D721Med (cell line): ENCODE measurements at regions not wholly inside any gene's neighbourhood (a gene's known extent, or its start where the extent isn't known, plus 50 kb on each side); places are given as distances from the start of the nearest gene placed in this dataset.

Experiments used
- DNase-seq: peaks from one replicate; pipeline ENCODE4 v3.0.0; 2011; ENCODE audit warnings: low spot score; ENCODE audit not compliant: insufficient read length
- FAIRE-seq: peaks from 2 replicates; lab custom pipeline; 2011; peaks lifted over from hg19 to GRCh38; lab: Jason Lieb, UNC
- TF ChIP-seq, protein P1 (sequence below): IDR thresholded peaks from 2 replicates; pipeline ENCODE4 v1.5.1; 2012; ENCODE audit warnings: mild to moderate bottlenecking, control low read depth; ENCODE audit not compliant: insufficient read depth; ENCODE audit errors: missing control alignments

DNA sequence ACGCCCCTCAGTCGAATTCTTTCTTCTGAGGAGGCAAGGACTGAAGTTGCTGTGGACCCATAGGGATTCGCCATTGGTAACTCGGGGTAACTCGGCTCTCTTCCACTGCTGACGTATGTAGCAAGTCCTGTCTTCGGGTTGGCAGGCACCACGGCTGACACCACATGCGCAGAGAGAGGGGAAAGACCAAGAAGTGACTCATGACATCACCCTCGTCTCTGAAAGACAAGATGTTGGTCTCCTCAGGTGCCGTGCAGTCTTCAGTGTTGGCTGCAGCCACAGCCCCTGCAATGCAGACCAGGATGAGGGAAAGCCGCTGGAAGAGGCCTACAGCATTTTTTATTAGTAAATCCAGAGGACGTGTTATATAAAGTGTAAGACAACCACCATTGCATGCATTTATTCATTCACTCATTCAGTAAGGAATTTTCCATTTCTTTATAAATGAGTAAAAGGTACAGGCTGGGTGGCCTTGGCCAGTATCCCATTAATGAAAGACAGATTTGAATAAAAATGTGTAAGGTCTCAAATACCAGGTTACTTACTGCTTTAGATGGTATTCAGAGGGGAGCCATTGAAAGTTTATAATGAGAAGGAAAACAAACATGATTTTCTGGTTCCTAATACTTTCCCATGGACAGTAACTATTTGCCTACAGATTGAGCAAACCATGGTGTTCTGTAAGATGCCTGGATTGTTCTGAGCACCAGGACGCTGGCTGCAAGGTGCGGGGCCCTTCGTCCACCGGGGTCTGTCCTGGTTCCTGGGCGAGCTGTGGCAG lies 50.7 kb upstream of the IRF2BP2 start:
- FAIRE-seq (no peak), DNase-seq (no peak)
- TF ChIP-seq, protein P1, sequence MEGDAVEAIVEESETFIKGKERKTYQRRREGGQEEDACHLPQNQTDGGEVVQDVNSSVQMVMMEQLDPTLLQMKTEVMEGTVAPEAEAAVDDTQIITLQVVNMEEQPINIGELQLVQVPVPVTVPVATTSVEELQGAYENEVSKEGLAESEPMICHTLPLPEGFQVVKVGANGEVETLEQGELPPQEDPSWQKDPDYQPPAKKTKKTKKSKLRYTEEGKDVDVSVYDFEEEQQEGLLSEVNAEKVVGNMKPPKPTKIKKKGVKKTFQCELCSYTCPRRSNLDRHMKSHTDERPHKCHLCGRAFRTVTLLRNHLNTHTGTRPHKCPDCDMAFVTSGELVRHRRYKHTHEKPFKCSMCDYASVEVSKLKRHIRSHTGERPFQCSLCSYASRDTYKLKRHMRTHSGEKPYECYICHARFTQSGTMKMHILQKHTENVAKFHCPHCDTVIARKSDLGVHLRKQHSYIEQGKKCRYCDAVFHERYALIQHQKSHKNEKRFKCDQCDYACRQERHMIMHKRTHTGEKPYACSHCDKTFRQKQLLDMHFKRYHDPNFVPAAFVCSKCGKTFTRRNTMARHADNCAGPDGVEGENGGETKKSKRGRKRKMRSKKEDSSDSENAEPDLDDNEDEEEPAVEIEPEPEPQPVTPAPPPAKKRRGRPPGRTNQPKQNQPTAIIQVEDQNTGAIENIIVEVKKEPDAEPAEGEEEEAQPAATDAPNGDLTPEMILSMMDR: no peak
